GM10248 (cell line): ENCODE measurements at regions not wholly inside any gene's neighbourhood (a gene's known extent, or its start where the extent isn't known, plus 50 kb on each side); places are given as distances from the start of the nearest gene placed in this dataset.

Experiments
- CTCF ChIA-PET: fragments of 300-600 bp; sonication (Branson Sonifier 250); formaldehyde crosslinking; extraction: SDS; loops from one replicate; lab custom pipeline; 2021; ENCODE audit warnings: antibody characterized with exemption; lab: Yijun Ruan, JAX
- POLR2A ChIA-PET: fragments of 350-650 bp; sonication (Branson Sonifier 250); formaldehyde crosslinking; extraction: SDS; loops from one replicate; lab custom pipeline; 2020; ENCODE audit warnings: antibody characterized with exemption; lab: Yijun Ruan, JAX
- DNase-seq: peaks from one replicate; pipeline ENCODE4 v3.0.0; 2012; ENCODE audit errors: extremely low spot score
- TF ChIP-seq, protein P1 (sequence below): IDR thresholded peaks from 2 replicates; pipeline ENCODE4 v1.5.1; 2012; ENCODE audit warnings: mild to moderate bottlenecking, low read depth; ENCODE audit errors: extremely low read depth, missing control alignments, control extremely low read depth

DNA sequence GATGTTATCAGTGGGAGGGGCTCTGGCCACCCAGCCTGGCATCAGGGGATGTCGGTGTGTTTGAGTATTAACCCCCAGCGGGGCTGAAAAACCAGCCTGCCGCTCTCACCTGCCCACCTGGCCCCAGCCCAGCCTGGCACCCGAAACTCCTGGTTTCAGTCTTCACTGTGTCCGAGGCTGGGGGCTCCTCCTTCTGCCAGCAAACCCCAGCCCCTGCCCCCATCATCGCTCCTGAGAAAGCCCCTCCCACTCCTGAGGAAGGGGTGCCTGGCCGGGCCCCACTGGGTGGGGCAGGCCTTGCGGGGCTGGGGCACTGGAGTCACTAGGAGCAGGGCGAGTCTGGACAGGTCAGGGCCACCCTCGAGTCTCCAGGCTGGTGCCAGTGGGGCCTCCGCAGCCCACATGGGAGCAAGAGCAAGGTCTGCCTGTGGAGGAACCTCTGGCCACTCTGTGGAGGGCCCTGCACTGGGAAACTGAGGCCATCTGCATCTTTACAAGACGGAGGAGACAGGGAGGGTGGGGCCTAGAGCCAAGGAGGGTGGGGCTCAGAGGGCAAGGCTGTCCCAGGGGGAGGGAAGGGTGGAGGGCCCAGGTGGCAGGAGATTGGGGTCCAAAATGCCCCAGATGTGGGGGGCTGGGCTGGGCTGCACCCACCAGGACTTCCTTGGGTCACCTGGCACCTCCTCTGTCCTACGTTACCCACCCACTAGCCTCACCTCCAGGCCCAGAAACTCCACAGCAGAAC is 51.5 kb upstream of the NOTCH1 start:
- POLR2A ChIA-PET, result no interaction called here
- TF ChIP-seq, protein P1, sequence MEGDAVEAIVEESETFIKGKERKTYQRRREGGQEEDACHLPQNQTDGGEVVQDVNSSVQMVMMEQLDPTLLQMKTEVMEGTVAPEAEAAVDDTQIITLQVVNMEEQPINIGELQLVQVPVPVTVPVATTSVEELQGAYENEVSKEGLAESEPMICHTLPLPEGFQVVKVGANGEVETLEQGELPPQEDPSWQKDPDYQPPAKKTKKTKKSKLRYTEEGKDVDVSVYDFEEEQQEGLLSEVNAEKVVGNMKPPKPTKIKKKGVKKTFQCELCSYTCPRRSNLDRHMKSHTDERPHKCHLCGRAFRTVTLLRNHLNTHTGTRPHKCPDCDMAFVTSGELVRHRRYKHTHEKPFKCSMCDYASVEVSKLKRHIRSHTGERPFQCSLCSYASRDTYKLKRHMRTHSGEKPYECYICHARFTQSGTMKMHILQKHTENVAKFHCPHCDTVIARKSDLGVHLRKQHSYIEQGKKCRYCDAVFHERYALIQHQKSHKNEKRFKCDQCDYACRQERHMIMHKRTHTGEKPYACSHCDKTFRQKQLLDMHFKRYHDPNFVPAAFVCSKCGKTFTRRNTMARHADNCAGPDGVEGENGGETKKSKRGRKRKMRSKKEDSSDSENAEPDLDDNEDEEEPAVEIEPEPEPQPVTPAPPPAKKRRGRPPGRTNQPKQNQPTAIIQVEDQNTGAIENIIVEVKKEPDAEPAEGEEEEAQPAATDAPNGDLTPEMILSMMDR, result no peak
- DNase-seq, result no peak
- CTCF ChIA-PET, result no interaction called here

DNA sequence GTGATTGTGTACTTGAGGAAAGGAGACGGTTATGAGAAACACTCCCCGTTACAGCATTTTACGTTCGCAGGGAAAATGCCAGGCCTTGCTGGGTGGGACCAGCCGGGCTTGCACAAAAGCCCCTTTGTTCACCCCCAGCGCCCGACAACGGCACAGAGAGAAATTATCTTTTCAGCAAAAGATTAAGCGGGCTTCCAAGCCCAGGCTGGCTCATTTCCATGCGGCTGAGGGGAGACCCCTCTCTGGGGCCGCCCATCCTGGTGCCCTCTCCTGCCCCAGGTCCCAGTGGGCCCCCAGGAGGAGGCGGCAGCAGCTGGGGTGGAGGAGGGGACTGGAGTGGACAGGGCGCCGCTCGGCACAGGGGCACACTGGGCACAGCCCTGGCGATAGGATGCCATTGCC is 50.8 kb upstream of the NOTCH1 start:
- no peak for DNase-seq
- ChIA-PET POLR2A (no interaction called here), CTCF (no interaction called here)
- TF ChIP-seq, protein P1, result no peak

DNA sequence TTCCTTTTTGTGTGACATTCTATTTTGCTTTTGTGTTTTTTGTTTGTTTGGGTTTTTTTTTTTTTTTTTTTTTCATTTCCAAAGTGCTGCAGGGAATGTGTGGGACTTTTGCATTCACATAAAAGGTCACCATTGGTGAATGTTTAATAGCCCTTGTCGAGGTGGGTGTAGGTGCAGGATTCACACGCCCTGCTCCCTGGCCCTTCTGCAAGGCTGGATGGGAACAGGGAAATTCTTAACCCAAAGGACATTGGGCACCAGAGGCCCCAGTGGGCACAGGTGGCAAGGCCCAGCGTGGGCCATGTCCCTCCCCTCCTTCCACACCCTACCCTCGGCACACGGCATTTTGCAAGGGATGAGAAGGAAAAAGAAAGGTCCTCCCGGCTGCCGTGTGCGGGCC is 50.4 kb upstream of the NOTCH1 start:
- ChIA-PET POLR2A (no interaction called here), CTCF (no interaction called here)

DNA sequence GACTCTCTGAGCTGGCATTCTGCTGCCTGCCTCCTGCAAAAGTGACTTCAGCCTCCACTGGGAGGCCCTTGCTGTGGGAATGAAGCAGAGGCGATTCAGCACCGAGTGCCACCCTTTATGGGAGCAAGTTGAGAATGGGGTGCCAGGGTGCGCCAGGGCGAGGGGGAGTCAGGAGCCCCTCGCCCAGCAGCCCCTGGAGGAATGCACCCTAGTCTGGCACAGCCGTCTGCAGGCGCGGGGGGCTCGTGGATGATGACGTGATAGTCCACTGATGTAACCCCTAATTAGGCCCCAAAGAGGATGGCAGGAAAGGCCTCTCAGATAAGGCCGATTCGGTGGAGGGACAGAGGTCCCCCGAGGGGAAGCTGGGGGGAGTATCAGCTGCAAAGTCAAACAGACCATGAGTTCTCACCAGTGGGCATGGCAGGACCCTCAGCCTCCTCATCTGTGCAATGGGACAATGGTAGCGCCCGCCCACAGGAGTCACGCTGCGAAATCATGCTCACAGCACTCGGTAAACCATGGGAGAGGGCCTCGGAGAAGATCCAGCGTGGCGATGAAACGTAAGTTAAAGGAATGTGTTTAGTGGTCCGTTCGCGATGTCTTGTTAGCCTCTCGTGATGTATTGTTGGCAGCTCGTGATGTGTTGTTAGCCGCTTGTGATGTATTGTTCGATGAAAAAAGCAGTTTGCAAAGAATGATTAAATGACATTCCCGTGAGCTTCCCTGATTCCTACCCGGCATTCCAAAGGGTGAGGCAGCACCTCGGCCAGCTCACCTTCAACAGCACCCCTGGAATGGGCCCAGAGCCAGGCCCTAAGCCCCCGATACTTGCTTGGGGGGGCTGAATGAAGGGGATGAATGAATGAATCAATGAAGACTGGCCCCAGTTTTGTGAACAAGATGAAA is 49.7 kb upstream of the NOTCH1 start:
- no peak for DNase-seq
- ChIA-PET CTCF (no interaction called here), POLR2A (no interaction called here)
- TF ChIP-seq, protein P1, result no peak

More for the DNA sequence above, 50.4 kb upstream of the NOTCH1 start:
- DNase-seq, result no peak
- TF ChIP-seq, protein P1, result no peak
